ENCODE measurements at regions not wholly inside any gene's neighbourhood (a gene's known extent, or its start where the extent isn't known, plus 50 kb on each side); places are given as distances from the start of the nearest gene placed in this dataset.

DNA sequence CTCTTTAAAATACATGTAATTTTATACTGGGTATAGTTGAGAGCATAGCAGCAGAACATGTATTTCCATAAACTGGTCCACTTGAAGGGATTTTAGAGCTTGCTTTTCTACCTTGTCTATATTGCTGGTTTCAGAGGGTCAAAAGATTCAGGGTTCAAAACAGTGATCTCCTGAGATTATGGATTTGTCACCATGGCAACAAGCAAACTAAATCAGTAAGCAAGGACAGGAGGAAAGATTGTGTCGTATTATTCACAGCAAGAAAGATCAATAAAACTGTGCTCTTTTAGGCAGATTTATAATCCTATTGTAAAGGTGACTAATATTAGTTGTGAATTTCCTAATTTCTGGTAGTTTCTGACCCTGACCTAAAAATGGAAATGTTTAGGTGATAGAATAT lies 496.4 kb downstream of the LMO7 start (continued):
- TF ChIP-seq, protein P1, sequence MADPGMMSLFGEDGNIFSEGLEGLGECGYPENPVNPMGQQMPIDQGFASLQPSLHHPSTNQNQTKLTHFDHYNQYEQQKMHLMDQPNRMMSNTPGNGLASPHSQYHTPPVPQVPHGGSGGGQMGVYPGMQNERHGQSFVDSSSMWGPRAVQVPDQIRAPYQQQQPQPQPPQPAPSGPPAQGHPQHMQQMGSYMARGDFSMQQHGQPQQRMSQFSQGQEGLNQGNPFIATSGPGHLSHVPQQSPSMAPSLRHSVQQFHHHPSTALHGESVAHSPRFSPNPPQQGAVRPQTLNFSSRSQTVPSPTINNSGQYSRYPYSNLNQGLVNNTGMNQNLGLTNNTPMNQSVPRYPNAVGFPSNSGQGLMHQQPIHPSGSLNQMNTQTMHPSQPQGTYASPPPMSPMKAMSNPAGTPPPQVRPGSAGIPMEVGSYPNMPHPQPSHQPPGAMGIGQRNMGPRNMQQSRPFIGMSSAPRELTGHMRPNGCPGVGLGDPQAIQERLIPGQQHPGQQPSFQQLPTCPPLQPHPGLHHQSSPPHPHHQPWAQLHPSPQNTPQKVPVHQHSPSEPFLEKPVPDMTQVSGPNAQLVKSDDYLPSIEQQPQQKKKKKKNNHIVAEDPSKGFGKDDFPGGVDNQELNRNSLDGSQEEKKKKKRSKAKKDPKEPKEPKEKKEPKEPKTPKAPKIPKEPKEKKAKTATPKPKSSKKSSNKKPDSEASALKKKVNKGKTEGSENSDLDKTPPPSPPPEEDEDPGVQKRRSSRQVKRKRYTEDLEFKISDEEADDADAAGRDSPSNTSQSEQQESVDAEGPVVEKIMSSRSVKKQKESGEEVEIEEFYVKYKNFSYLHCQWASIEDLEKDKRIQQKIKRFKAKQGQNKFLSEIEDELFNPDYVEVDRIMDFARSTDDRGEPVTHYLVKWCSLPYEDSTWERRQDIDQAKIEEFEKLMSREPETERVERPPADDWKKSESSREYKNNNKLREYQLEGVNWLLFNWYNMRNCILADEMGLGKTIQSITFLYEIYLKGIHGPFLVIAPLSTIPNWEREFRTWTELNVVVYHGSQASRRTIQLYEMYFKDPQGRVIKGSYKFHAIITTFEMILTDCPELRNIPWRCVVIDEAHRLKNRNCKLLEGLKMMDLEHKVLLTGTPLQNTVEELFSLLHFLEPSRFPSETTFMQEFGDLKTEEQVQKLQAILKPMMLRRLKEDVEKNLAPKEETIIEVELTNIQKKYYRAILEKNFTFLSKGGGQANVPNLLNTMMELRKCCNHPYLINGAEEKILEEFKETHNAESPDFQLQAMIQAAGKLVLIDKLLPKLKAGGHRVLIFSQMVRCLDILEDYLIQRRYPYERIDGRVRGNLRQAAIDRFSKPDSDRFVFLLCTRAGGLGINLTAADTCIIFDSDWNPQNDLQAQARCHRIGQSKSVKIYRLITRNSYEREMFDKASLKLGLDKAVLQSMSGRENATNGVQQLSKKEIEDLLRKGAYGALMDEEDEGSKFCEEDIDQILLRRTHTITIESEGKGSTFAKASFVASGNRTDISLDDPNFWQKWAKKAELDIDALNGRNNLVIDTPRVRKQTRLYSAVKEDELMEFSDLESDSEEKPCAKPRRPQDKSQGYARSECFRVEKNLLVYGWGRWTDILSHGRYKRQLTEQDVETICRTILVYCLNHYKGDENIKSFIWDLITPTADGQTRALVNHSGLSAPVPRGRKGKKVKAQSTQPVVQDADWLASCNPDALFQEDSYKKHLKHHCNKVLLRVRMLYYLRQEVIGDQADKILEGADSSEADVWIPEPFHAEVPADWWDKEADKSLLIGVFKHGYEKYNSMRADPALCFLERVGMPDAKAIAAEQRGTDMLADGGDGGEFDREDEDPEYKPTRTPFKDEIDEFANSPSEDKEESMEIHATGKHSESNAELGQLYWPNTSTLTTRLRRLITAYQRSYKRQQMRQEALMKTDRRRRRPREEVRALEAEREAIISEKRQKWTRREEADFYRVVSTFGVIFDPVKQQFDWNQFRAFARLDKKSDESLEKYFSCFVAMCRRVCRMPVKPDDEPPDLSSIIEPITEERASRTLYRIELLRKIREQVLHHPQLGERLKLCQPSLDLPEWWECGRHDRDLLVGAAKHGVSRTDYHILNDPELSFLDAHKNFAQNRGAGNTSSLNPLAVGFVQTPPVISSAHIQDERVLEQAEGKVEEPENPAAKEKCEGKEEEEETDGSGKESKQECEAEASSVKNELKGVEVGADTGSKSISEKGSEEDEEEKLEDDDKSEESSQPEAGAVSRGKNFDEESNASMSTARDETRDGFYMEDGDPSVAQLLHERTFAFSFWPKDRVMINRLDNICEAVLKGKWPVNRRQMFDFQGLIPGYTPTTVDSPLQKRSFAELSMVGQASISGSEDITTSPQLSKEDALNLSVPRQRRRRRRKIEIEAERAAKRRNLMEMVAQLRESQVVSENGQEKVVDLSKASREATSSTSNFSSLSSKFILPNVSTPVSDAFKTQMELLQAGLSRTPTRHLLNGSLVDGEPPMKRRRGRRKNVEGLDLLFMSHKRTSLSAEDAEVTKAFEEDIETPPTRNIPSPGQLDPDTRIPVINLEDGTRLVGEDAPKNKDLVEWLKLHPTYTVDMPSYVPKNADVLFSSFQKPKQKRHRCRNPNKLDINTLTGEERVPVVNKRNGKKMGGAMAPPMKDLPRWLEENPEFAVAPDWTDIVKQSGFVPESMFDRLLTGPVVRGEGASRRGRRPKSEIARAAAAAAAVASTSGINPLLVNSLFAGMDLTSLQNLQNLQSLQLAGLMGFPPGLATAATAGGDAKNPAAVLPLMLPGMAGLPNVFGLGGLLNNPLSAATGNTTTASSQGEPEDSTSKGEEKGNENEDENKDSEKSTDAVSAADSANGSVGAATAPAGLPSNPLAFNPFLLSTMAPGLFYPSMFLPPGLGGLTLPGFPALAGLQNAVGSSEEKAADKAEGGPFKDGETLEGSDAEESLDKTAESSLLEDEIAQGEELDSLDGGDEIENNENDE (IDR thresholded peaks at IDR 0.05; ENCODE audit: insufficient replicate concordance, low read length), result no peak
- no peak for TF ChIP-seq BACH1 (IDR thresholded peaks at IDR 0.05; ENCODE audit: low read length)
- TF ChIP-seq ASH2L (IDR thresholded peaks at IDR 0.05; ENCODE audit: low read length), result no peak
- no peak for TF ChIP-seq EGR1 (IDR thresholded peaks at IDR 0.05; ENCODE audit: borderline replicate concordance, low read depth, low read length)
- TF ChIP-seq CREB1 (IDR thresholded peaks at IDR 0.05), result no peak
- TF ChIP-seq HDAC6 (IDR thresholded peaks at IDR 0.05; ENCODE audit: low read depth, low read length), result no peak
- TF ChIP-seq BCL11A (IDR thresholded peaks at IDR 0.05; ENCODE audit: low read depth in 2 of 2, low read length in 2 of 2), result no peak
- no peak for TF ChIP-seq SAP30 (IDR thresholded peaks at IDR 0.05; ENCODE audit: insufficient read depth, insufficient replicate concordance, low read length)
- TF ChIP-seq TAF1 (IDR thresholded peaks at IDR 0.05; ENCODE audit: low read depth, low read length), result no peak

All from H1 (cell line).